ENCODE measurements at regions not wholly inside any gene's neighbourhood (a gene's known extent, or its start where the extent isn't known, plus 50 kb on each side); places are given as distances from the start of the nearest gene placed in this dataset.

DNA sequence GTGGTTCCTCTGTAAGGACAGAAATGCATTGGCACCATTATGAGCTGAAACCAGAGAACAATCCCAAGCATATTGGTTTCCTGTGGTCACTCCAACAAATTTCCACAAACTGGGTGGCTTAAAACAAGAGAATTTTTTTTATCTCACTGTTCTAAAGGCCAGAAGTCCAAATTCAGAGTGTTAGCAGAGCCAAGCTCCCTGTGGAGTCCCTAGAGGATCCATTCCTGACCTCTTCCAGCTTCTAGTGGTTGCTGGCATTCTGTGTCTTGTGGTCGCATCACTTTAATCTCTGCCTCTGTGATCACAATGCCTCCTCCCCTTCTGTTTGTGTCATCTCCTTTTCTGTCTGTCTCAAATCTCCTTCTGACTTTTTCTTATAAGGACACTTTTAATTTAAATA, 380.3 kb downstream of the NYAP2 start:
- TF ChIP-seq, protein P1, sequence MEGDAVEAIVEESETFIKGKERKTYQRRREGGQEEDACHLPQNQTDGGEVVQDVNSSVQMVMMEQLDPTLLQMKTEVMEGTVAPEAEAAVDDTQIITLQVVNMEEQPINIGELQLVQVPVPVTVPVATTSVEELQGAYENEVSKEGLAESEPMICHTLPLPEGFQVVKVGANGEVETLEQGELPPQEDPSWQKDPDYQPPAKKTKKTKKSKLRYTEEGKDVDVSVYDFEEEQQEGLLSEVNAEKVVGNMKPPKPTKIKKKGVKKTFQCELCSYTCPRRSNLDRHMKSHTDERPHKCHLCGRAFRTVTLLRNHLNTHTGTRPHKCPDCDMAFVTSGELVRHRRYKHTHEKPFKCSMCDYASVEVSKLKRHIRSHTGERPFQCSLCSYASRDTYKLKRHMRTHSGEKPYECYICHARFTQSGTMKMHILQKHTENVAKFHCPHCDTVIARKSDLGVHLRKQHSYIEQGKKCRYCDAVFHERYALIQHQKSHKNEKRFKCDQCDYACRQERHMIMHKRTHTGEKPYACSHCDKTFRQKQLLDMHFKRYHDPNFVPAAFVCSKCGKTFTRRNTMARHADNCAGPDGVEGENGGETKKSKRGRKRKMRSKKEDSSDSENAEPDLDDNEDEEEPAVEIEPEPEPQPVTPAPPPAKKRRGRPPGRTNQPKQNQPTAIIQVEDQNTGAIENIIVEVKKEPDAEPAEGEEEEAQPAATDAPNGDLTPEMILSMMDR (IDR thresholded peaks at IDR 0.05) = no peak
- TF ChIP-seq EP300 (IDR thresholded peaks at IDR 0.05) (no peak), POLR2AphosphoS5 (IDR thresholded peaks at IDR 0.05) (no peak)
